ENCODE measurements at regions not wholly inside any gene's neighbourhood (a gene's known extent, or its start where the extent isn't known, plus 50 kb on each side); places are given as distances from the start of the nearest gene placed in this dataset.

GRCh38 chr4:42732776-42733175 lies 75.9 kb upstream of the ATP8A1 start:
- no peak overlapping the region for H3K9ac ChIP-seq
- H3K9me3 ChIP-seq = no peaks in the 10 kb centered on the region
- no peaks in the 10 kb centered on the region for H3K9me2 ChIP-seq
- no peaks in the 10 kb centered on the region for H3K79me2 ChIP-seq (ENCODE audit: insufficient read depth)
- no peak overlapping the region for H2AFZ ChIP-seq (ENCODE audit: low read depth)
- H3K36me3 ChIP-seq (replicated peaks in 1 of 2; ENCODE audit: control insufficient read depth in 1 of 2, insufficient read depth in 2 of 2, low read length in 1 of 2) = no peaks in the 10 kb centered on the region
- H3K27ac ChIP-seq (ENCODE audit: low read depth in 2 of 2, low read length in 1 of 2) = no peak overlapping the region
- no peaks in the 10 kb centered on the region for H3K27me3 ChIP-seq (ENCODE audit: insufficient read depth)
- H3F3A ChIP-seq (replicated peaks; ENCODE audit: insufficient read depth) = no peaks in the 10 kb centered on the region
- H3K4me2 ChIP-seq = no peak overlapping the region
- H3K4me3 ChIP-seq (ENCODE audit: low read depth in 2 of 2, low read length in 1 of 2) = no peak overlapping the region
- WGBS (ENCODE audit: low lambda C conversion rate) = 59% methylated on average over 5 of the region's 5 CpGs
- POLR2A ChIA-PET = no interaction called here
- H4K20me1 ChIP-seq (ENCODE audit: insufficient read depth) = no peaks in the 10 kb centered on the region
- H3K4me1 ChIP-seq (ENCODE audit: control insufficient read depth in 1 of 2, insufficient read depth in 2 of 2, low read depth in 1 of 2, low read length in 1 of 2) = no peaks in the 10 kb centered on the region
- DNase-seq = no peak
- no peak for TF ChIP-seq JUND (IDR thresholded peaks at IDR 0.05)
- no peak for TF ChIP-seq SMC3 (IDR thresholded peaks at IDR 0.05; ENCODE audit: low read depth, low read length)
- TF ChIP-seq SIN3A (IDR thresholded peaks at IDR 0.05; ENCODE audit: borderline replicate concordance, low read depth, low read length) = no peak
- no peak for TF ChIP-seq POLR2AphosphoS5 (IDR thresholded peaks at IDR 0.05; ENCODE audit: low read depth, low read length)
- no peak for TF ChIP-seq RFX5 (IDR thresholded peaks at IDR 0.05; ENCODE audit: low read length)
- TF ChIP-seq IRF3 (IDR thresholded peaks at IDR 0.05; ENCODE audit: low read depth, low read length) = no peak
- CTCF ChIA-PET = interaction anchor here (0.6 to 0.9 kb wide), 2 partner anchors 10 to 46 kb away, joined by 3 to 4 read pairs; no protein-coding TSS in a partner anchor

DNA sequence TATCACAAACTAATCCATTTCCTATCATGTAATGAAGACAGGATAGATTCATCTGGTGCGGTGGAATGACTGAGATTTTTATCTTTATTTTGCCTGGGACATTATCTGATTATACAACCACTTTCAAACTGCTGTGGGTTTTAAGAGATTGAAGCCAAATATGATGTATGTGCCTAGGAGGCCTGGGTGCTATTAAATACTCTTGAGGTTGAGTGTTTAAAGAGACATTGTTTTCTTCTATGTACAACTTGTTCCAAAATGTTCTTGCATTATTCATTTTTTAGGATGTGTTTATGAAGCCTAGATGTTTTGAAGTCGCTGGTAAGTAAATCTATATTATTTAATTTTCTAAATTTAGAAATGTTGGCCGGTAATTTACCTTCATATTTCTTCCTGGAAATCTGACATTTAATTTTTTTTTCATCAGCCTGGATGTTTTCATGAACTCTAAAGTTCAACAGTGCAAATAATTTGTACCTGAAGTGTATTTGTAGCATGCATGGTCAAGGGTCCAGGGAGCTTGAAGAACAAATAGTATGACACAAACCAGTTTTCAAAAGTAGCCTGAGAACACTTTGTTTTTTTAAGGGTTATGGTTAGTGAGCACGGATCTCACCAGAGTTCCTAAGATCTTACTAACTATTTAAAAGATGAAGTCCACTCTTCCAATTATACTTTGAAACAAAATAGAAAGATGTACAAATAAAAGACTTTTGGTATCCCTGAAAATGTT lies 72.8 kb upstream of the ATP8A1 start:
- Histone ChIP-seq H3K27ac (ENCODE audit: low read depth in 2 of 2, low read length in 1 of 2) (no peak overlapping the region), H3K4me2 (no peak overlapping the region), H4K20me1 (ENCODE audit: insufficient read depth) (no peaks in the 10 kb centered on the region), H3K36me3 (replicated peaks in 1 of 2; ENCODE audit: control insufficient read depth in 1 of 2, insufficient read depth in 2 of 2, low read length in 1 of 2) (no peaks in the 10 kb centered on the region), H3K27me3 (ENCODE audit: insufficient read depth) (no peaks in the 10 kb centered on the region), H3K9me2 (no peaks in the 10 kb centered on the region), H3K4me1 (ENCODE audit: control insufficient read depth in 1 of 2, insufficient read depth in 2 of 2, low read depth in 1 of 2, low read length in 1 of 2) (no peaks in the 10 kb centered on the region), H3K79me2 (ENCODE audit: insufficient read depth) (no peaks in the 10 kb centered on the region), H3K9me3 (no peaks in the 10 kb centered on the region), H3K9ac (no peak overlapping the region), H3F3A (replicated peaks; ENCODE audit: insufficient read depth) (no peaks in the 10 kb centered on the region), H3K4me3 (ENCODE audit: low read depth in 2 of 2, low read length in 1 of 2) (no peak overlapping the region), H2AFZ (ENCODE audit: low read depth) (no peak overlapping the region)
- POLR2A ChIA-PET = no interaction called here
- no peak for TF ChIP-seq REST (IDR thresholded peaks at IDR 0.05; ENCODE audit: low read depth, low read length)
- no peak for TF ChIP-seq NFIC (IDR thresholded peaks at IDR 0.05; ENCODE audit: borderline replicate concordance)
- no peak for TF ChIP-seq RFX5 (IDR thresholded peaks at IDR 0.05; ENCODE audit: low read length)
- no peak for TF ChIP-seq FOXJ3 (CRISPR knock-in tag; IDR thresholded peaks at IDR 0.05)
- TF ChIP-seq RAD21 (IDR thresholded peaks at IDR 0.05; ENCODE audit: low read length) = no peak
- WGBS (ENCODE audit: low lambda C conversion rate) = 19% methylated on average over 4 of the region's 4 CpGs
- CTCF ChIA-PET = no interaction called here
- no peak for DNase-seq
